SK-N-SH (cell line): ENCODE measurements at regions not wholly inside any gene's neighbourhood (a gene's known extent, or its start where the extent isn't known, plus 50 kb on each side); places are given as distances from the start of the nearest gene placed in this dataset.

Experiments used
- MXI1 ChIP-seq: IDR thresholded peaks from 2 replicates; pipeline ENCODE4 v1.6.1; 2012; ENCODE audit warnings: mild to moderate bottlenecking, low read depth, low read length, improper control_type of control experiment
- POLR2AphosphoS5 ChIP-seq: IDR thresholded peaks from 2 replicates; pipeline ENCODE4 v1.6.1; 2012; ENCODE audit warnings: low read depth, low read length
- RAD21 ChIP-seq: IDR thresholded peaks from 2 replicates; pipeline ENCODE4 v1.6.1; 2012; ENCODE audit warnings: mild to moderate bottlenecking, low read length
- TF ChIP-seq, protein P1 (sequence below): IDR thresholded peaks from 2 replicates; pipeline ENCODE4 v1.6.1; 2012; ENCODE audit warnings: mild to moderate bottlenecking, low read depth, low read length, moderate library complexity
- TF ChIP-seq, protein P2 (sequence below): fragments of 200-600 bp; sonication (generic); IDR thresholded peaks from 2 replicates; pipeline ENCODE4 v1.6.1; 2017; ENCODE audit warnings: antibody characterized with exemption, mild to moderate bottlenecking, moderate library complexity

DNA sequence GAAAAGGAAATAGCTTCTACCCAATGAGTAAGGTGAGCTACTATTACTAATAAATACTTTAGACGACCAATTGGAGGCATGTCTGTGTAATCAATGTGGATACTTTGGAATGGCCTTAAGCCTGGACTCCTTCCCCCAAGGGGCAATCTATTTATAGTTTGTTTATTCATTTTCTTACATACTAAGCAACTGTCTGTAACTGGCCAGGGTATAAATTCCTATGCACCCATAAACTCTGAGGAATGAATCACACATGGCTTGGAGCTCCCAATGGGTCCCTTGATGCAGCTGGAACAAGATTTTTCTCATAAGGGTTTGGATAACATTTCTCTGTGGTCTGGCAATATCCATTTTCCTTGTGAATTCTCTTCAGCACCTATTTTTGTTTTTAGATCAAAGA, 506.8 kb downstream of the EDEM1 start:
- TF ChIP-seq MXI1 = no peak
- no peak for TF ChIP-seq RAD21
- TF ChIP-seq, protein P1, sequence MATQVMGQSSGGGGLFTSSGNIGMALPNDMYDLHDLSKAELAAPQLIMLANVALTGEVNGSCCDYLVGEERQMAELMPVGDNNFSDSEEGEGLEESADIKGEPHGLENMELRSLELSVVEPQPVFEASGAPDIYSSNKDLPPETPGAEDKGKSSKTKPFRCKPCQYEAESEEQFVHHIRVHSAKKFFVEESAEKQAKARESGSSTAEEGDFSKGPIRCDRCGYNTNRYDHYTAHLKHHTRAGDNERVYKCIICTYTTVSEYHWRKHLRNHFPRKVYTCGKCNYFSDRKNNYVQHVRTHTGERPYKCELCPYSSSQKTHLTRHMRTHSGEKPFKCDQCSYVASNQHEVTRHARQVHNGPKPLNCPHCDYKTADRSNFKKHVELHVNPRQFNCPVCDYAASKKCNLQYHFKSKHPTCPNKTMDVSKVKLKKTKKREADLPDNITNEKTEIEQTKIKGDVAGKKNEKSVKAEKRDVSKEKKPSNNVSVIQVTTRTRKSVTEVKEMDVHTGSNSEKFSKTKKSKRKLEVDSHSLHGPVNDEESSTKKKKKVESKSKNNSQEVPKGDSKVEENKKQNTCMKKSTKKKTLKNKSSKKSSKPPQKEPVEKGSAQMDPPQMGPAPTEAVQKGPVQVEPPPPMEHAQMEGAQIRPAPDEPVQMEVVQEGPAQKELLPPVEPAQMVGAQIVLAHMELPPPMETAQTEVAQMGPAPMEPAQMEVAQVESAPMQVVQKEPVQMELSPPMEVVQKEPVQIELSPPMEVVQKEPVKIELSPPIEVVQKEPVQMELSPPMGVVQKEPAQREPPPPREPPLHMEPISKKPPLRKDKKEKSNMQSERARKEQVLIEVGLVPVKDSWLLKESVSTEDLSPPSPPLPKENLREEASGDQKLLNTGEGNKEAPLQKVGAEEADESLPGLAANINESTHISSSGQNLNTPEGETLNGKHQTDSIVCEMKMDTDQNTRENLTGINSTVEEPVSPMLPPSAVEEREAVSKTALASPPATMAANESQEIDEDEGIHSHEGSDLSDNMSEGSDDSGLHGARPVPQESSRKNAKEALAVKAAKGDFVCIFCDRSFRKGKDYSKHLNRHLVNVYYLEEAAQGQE = no peak
- TF ChIP-seq POLR2AphosphoS5 = no peak
- TF ChIP-seq, protein P2, sequence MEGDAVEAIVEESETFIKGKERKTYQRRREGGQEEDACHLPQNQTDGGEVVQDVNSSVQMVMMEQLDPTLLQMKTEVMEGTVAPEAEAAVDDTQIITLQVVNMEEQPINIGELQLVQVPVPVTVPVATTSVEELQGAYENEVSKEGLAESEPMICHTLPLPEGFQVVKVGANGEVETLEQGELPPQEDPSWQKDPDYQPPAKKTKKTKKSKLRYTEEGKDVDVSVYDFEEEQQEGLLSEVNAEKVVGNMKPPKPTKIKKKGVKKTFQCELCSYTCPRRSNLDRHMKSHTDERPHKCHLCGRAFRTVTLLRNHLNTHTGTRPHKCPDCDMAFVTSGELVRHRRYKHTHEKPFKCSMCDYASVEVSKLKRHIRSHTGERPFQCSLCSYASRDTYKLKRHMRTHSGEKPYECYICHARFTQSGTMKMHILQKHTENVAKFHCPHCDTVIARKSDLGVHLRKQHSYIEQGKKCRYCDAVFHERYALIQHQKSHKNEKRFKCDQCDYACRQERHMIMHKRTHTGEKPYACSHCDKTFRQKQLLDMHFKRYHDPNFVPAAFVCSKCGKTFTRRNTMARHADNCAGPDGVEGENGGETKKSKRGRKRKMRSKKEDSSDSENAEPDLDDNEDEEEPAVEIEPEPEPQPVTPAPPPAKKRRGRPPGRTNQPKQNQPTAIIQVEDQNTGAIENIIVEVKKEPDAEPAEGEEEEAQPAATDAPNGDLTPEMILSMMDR = no peak
